GM23248 (cell line): ENCODE measurements at regions not wholly inside any gene's neighbourhood (a gene's known extent, or its start where the extent isn't known, plus 50 kb on each side); places are given as distances from the start of the nearest gene placed in this dataset.

ENCODE experiments used
- EZH2 ChIP-seq: fragments of 200-600 bp; sonication (generic); IDR thresholded peaks from 2 replicates; pipeline ENCODE4 v1.6.1; 2018; ENCODE audit warnings: antibody characterized with exemption, mild to moderate bottlenecking; ENCODE audit not compliant: insufficient read depth, poor library complexity, severe bottlenecking
- EZH2phosphoT487 ChIP-seq: fragments of 200-600 bp; sonication (generic); IDR thresholded peaks from 2 replicates; pipeline ENCODE4 v1.6.1; 2018; ENCODE audit warnings: antibody characterized with exemption, moderate library complexity, mild to moderate bottlenecking, low read depth; ENCODE audit not compliant: insufficient read depth

- no peak for TF ChIP-seq EZH2
- no peak for TF ChIP-seq EZH2phosphoT487
These were observed 83.7 kb upstream of the L3MBTL4 start for GRCh38 chr18:6498289-6498856.
